ENCODE measurements at regions not wholly inside any gene's neighbourhood (a gene's known extent, or its start where the extent isn't known, plus 50 kb on each side); places are given as distances from the start of the nearest gene placed in this dataset.

GRCh38 chr14:44131861-44132260 lies 375.2 kb downstream of the FSCB start:
- DNase-seq, result no peak

DNA sequence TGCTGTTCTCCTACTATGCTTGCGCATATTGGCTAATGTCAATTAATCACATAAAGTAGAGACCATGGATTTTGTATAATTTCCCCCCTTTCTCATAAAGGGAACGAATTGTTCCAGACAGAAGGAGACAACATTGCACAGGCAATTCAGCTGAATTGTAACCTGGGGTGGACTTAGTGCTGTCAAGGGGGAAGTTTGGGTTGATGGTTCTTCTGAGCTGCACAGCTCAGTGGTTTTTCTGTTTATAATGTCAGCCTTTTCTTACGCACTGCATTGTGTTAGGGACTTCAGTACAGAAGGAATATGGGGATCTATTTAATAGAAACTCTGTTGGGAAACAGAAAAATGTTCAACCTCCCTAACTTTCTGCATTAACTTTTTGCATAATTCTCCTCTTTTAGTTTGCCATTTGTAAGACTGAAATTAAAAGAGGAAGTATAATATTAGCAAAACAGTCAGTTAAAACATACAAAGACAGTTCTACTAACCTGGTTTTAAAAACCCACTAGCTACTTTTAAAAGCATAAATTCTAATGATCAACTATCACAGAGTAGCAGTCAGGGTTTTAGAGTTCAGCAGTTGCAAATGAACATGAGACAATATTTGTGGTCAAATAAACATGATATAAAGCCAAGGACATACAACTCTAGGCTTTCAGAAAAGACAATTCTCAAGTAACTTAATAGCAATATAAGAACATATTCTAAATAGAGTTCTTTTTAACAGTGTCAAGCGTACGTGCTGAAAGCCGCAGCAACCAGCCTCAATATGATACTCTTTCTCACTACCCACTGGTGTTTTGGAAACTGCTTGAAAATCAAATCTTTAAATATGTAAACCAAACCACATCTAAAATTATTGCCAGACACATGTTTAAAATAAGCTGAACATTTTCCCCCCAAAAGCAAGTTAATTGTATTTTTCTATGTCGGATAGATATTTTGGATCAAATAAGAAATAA lies 393.0 kb downstream of the FSCB start:
- DNase-seq, result no peak

DNA sequence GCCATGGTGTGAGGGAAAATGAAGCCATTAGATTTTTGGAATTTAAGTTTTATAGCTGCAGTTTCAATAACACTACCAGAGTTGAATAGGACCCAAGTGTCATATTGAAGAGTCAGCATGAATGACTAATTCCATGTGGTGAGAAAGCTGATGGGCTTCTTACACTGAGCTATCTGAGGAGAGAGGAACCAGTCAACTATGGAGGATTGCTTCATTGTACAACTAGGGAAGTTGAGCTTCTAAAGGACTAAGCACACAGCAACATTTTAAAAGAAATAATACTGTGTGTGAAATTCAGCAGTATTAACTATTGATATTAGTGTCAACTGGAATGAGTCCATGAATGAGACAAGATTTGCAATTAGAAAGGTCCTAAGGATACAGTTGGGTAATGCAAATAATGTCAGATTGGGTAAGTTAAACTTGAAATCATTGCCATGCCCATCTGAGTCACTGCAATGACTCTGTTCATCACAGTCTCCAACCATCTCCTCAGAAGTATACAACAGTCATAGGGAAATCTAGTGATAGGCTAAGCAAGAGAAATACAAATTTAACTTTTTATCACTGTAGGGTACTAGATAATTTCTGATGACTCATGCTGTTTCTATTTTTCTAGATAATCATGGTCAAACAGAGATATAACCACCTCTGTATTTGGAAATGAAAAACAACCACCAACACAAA lies 394.2 kb downstream of the FSCB start:
- no peak for DNase-seq

GRCh38 chr14:44109036-44109435 lies 398.0 kb downstream of the FSCB start:
- DNase-seq, result no peak

DNA sequence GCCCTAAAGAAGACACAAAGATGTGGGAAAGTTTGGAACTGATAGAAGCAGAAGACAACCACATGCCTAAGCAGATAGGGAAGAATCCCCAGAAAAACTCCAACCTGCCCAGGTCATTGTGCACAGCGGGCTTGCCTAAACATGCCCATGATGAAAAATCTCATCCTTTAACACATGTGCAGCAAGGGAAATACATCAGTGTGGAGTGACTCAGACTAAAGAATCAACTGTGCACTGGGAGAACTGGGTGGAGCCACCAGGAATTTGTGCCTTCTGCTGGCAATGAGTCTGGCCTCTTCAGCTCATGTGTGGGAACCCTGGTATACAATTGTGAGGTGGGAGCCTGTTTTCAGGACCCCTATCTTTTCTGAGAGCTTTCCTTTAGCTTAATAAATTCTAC lies 398.5 kb downstream of the FSCB start:
- no peak for DNase-seq

DNA sequence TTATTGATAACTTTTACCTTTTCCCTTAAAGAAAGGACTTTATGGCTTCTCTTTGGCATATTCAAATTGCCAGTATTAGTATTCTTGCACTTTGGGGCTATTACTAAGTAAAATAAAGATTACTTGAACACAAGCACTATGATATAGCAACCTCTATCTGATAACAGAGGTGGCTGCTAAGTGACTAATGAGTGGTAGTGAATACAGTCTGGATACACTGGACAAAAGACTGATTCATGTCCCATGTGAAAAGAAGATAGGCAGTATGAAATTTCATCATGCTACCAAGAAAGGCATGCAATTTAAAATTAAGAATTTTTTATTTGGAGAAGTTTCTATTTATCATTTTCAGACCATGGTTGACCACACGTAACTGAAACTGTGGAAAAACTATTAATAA lies 399.9 kb downstream of the FSCB start:
- DNase-seq, result no peak

- no peak for DNase-seq
Observed at GRCh38 chr14:44099743-44100488, 407.2 kb downstream of the FSCB start.

- no peak for DNase-seq
Observed at GRCh38 chr14:44081146-44081545, 425.9 kb downstream of the FSCB start.

DNA sequence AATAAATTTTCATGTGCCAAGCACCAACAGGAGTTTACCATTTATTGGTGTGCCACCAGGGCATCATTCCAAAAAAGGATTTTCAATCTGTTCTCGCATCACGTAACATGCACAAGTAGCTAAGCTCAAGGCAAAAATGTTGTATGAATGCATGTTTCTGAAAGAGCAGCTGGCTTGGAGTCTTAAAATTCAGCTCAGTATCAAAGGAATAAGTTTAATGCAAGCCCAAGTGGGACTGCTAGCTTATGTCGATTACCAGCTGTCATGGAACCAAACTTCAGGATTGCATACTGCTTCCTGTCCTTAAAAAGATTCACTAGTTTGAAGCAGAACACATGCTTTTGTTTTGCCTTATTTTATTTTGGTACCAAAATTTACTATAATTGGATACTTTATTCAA lies 437.0 kb downstream of the FSCB start:
- peak; percentile 93 for DNase-seq

DNA sequence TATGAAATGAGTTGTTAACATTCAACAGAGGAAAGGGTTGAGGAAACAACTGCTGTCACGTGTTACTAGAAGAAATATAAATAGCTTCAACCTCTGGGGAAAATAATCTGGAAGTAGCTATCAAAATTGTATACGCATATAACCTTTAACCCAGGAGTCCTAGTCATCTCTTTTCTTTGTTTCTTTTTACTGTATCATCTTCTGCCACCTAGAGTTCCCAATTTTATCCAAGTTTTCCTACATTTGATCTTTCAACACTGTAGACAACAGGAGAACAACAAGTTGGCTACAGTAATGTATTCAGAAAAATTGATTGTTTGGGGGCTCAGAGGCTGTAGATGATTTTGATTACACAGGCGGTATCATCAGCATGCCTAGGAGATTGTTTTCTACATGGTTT lies 453.7 kb downstream of the FSCB start:
- DNase-seq, result no peak

DNA sequence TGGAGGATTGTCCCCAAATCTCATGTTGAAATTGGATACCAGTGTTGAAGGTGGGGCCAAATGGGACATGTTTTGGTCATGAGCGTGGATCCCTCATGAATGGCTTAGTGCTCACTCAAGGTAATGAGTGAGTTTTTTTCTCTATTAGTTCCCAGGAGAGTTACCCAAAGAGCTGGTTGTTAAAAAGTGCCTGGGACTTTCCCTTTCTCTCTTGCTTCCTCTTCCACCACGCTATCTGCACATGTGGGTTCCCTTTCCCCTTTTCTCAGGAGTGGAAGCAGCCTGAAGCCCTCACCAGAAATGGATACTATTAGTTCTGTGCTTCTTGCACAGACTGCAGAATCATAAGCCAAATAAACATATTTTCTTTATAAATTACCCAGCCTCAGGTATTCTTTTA lies 465.4 kb downstream of the FSCB start:
- DNase-seq, result no peak

- no peak for DNase-seq
Observed at GRCh38 chr14:44040561-44040960, 466.5 kb downstream of the FSCB start.

GRCh38 chr14:44036248-44036647 lies 470.8 kb downstream of the FSCB start:
- no peak for DNase-seq

DNA sequence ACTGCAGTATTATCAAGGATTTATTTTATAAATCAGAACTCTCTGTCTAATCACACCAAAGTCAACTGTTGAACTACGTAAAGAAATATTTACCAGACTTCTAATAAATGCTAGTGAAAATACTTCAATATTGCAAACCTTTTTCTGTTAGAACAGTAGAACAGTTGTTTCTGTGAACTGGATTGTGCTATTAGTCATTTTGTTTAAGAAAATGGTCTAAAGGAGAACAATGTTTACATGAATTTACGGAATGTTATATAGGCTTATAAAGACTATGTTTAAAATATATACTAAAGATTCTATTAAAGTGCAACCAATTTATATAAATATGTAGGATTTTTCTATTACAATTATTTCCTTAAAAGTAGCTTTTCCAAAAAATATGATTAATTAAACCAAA lies 471.4 kb downstream of the FSCB start:
- DNase-seq, result no peak

DNA sequence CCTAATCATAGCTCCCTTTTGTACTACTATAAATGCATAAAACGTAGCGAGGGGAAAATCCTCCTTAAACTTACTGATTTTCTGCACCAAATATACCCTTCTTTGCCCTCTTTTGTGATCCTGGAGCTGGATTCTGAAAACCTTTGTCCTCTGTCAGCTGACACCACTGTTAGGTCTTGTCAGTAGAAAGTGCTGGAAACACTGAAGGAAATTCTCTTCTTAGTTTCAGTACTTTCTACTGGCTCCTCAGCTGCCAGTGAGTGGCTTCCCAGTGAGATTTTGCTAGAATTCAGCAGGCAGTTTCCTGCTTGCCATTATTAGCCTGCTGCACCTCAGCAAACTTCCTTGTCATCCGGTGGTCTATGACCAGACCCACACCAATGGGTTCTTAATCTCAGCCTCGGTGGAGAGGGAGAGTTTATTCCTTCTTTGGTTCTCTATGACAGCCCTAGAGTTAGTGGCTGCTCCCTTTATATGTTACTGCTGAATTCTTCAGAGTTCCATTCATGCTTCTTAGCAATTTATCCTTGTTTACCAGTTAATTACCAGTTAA lies 476.2 kb downstream of the FSCB start:
- DNase-seq, result no peak

DNA sequence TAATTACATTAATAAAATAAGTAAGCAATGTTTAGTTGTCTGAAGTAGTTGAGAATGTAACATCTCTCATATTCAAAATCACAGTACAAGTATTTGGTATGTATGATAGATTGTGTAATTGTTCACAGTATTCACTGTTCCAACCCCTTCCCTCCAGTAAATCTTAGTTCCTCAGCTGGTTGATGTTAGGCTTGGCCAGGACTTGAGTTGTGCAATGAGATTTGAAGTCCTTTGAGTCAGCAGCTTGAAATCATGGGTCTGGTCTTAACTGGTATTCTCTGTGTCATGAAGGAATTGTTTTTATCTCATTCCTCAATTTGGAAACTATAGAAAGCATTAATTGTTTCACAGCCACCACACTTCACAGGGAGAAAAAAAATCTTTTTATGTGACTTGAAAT lies 477.1 kb downstream of the FSCB start:
- no peak for DNase-seq

DNA sequence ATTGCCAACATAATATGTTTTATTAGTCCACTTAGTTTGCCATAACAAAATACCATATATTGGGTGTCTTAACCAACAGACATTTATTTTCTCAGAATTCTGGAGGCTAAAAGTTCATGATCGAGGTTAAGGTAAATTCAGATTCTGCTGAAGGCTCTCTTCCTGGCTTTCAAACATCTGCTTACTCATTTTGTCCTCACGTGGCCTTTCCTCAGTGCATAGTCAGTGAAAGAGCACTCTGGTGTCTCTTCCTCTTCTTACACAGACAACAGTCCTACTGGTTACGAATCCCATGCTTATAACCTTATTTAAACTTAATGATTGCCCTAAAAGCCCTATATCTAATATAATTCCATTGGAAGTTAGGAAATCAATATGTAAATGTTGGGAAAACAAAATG lies 479.7 kb downstream of the FSCB start:
- no peak for DNase-seq

GRCh38 chr14:44010595-44010994 lies 496.5 kb downstream of the FSCB start:
- DNase-seq, result no peak

GRCh38 chr14:44010071-44010470 lies 497.0 kb downstream of the FSCB start:
- DNase-seq, result no peak

GRCh38 chr14:44009642-44010041 lies 497.4 kb downstream of the FSCB start:
- no peak for DNase-seq

GRCh38 chr14:43988989-43989388 lies 518.1 kb downstream of the FSCB start:
- DNase-seq, result no peak

DNA sequence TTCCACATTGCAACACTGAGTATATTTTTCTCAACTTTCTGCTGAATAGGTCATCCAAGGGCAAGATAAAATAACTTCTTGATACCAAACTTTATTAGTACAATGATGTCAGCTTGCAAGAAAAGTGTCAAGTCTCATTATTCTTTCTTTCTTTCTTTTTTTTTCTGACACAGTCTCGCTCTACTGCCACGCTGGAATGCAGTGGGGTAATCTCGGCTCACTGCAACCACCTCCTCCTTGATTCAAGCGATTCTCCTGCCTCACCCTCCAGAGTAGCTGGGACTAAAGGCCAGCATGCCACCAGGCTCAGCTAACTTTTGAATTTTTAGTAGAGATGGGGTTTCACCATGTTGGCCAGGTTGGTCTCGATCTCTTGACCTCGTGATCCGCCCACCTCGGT lies 523.4 kb downstream of the FSCB start:
- no peak for DNase-seq

DNA sequence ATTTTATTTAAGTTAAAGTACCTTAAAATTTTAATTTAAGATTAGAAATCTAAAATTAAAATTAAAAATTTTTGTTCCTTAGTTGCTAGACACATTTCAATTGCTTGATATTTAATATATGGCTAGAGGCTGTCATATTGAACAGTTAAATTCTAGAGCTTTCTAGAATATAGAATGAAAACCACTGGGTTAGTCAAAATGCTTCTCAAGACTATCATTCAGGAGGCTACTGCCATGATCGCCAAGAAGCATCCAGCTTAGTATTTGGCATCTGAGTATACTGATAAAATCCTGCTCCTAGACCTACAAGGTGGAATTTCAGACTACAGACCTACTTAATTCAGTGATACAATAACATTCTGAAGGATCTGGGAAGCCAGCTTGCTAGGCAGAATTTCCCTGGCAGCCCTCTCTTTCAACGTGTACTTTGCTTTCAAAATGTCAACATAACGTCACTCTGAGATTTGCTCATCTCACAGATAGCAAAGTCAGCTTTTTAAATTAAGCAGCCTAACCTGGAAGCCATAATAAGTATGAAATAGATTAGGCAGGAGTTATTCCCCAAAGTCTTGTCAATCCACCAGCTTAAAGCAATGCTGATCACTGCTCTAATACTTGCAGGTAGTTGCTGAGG lies 525.8 kb downstream of the FSCB start:
- no peak for DNase-seq

All from NCI-H524 treated with DMSO at 0.1 percent for 48 hours (cell line).